ENCODE measurements at regions not wholly inside any gene's neighbourhood (a gene's known extent, or its start where the extent isn't known, plus 50 kb on each side); places are given as distances from the start of the nearest gene placed in this dataset.

DNA sequence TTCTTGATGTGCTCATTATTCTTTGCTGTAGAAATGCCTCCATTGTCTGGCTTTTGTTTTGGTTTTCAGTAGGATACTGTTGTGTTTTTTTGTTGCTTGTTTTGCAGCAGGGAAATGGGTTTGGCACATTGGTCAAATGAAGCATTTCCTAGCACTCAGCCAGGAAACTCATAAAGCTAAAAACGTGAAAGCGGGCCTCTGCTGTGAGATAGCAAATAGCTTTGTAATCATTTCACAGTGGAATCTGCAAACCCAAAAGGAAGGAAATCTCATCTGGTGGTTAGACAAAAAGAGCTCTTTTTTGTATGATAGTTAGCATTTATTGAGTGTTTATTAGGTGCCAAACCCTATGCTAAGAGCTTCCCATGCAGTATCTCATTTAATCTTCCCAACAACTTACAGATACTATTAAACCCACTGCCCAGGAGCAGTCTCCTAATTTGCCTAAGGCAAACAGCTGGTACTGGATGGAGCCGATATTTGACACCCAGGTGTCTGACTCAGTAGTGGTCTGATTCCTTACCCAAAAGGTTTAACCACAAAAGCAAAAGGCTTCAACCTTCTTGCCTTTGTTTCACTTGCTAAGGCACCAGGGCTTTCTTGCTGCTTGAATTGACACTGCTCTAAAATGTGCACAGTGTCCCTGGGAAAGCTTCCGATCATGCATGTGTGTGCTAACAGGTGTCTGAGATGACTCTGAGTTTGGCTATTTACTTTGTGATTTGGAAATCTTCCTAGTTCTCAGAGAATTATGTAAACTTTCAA is 527.9 kb upstream of the MDFIC2 start:
- peak; percentile 12 for DNase-seq (ENCODE audit: low read depth, low spot score)

DNA sequence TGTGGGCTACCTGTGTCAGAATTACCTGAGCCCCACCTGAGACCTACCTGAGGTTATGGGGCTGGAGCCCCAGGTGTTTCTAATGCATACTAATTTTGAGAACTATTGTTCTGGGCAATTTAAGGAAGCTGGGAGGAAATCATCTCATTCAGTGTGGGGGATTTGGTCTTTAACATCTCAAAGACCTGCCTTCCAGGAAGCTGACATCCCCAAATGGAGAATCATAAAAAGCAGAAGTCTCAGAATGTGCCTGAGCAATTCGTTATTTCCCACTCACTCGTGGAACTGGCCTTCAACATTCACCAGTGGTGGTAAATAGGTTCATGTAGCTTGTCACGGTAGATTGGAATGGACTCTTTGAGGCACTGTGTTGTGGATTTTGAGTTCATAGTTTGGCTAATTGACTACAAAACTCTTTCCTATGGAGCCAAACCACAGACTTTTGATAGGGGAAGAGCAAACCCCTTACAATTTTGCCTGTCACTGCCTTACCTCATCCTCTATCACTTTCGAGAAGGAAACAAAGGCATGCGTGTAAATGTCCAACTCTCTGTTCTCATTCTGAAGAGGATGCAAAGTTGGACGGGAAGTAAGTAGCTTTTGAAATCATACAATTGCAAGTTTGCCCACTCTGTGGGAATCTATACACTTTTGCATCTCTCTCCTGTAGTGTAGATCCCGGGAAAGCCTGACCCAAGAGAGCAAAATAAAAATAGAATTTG is 521.0 kb upstream of the MDFIC2 start:
- no peak for DNase-seq (ENCODE audit: low read depth, low spot score)

DNA sequence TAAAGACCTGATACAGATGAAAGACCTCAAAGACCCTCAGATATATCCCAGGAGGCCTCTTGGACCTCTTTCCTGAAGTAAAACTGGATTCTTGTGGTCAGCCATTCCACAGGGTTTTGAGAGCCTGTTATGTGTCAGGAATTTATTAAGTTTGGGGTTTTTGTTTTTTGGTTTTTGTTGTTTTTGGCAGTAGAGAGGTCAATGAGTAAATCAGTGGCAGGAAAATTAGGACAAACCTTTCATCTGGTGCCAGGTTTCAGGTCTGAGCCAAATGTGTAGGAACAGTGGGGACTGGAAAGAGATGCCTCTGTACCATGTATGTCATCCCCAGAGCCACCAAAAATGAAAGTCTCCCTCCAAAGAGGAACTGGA is 520.4 kb upstream of the MDFIC2 start:
- DNase-seq (ENCODE audit: low read depth, low spot score): no peak

DNA sequence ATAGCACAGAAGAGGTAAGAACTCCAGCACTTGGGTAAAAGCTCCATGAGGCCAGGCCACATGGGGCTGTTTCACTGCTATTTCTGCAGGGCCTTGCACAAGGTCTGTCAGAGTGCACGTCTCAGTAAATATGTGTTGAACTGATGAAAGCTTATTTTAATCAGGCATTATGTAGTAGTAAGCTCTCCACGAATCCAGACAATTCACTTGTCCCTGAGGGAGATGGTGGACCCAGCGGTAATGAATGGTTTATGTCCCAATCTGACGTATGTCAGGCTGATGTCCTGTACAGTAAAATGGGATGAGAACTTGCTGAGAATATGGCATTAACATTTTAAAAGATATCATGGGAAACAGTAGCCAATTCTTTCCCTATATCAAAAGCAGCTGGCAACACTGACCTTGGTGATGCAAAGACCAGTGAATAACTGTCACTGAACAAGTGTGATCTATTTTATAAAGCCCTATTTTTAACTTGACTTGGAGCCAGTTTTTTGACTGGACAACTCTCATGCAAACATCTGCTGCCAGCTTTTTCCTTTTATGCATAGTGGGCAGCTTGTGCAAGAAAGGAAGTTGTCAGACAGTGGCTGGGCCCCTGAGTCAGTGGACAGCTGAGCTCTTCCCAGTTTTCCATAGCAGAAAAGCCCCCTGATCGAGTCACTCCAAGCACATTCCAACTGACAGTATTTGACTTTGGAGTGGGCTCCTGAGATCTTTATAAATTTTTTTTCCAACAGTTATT is 519.8 kb upstream of the MDFIC2 start:
- no peak for DNase-seq (ENCODE audit: low read depth, low spot score)

DNA sequence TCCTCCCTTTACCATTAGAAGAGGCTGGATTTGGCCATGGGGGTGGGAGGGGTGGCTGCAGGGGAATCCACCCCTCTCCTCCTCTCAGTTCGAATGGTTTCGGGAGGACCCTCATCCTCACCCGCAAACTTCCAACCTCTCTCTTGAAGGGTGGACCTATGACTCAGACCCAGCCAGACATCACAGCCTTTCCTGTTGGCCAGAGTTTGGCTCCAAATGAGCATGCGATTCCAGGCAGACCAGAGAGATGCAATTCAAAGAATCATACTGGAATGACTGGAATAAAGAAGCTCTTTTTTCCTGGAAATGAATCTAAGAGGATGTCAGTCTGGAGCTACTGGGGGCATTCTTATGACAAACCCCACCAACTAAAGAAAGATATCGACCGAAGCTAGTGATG is 516.7 kb upstream of the MDFIC2 start:
- no peak for DNase-seq (ENCODE audit: low read depth, low spot score)

DNA sequence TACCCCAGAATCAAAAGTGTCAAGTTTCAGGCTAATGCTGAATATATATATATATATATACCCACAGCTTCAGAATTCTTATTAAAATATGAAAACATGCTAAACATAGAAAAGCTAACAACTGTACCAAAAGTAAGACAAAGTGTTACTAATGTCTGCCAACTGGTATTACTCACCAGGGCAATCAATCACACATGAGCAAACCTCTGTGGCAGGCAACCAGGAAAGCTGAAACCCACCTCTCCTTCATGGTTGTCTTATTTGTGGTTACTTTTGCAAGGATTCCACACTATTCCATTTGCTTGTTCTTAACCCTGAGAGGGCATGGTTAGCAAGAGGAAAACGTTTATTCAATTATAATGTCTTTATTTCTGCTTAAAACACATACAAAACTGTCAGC is 512.3 kb upstream of the MDFIC2 start:
- no peak for DNase-seq (ENCODE audit: low read depth, low spot score)

DNA sequence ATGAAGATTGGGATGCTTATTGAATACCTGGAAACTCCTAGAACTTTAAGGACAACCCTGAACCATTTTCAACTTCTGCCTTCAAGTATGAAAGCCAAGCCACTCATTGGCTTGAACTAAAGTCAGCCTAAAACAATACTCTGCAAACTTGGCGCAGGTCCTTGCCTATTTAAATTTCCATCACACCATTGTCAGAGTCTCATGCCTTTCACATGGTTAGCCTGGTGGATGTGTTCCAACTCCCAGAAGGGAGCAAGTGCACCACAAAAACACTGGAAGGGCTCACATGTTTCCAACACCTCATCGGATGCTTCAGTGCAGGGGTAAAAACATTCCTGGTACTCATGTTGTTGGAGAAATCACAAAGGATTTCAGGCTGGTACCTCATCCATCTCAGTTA is 511.6 kb upstream of the MDFIC2 start:
- no peak for DNase-seq (ENCODE audit: low read depth, low spot score)

DNA sequence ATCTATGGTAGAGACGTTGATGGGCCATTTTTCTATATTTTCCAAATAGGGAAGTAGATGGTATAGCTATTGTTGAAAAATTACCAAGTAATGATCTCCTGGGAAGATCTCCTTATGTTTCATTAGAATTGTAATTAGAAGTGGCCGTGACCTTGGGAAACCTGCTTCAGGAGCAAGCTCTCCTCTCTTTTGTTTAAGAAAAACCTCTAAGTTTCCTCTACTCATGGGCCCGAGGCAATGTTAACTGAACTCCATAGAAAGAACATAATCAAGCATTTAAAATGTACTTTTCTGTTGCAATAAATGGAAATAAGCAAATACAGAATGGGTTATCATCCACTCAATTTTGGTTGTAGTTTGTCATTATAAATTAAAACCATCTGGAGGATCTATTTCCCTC is 511.2 kb upstream of the MDFIC2 start:
- no peak for DNase-seq (ENCODE audit: low read depth, low spot score)

DNA sequence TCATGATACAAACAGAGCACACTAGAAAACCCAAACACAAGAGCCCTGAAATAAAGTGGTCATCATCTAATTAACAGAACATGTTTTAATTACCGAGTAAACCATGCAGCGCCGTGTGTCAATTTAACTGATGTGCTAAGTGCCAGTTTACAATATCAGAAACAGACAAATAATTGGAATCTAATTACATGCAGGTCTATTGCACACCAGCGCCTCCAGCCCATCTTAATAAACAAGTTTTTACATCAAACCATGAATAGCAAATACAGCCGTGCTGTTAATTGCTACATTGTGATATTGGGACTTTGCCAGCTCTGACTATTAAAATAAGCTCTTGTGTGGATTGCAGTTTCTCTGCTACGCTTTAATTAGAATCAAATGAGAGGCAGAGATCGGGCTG is 510.2 kb upstream of the MDFIC2 start:
- no peak for DNase-seq (ENCODE audit: low read depth, low spot score)

DNA sequence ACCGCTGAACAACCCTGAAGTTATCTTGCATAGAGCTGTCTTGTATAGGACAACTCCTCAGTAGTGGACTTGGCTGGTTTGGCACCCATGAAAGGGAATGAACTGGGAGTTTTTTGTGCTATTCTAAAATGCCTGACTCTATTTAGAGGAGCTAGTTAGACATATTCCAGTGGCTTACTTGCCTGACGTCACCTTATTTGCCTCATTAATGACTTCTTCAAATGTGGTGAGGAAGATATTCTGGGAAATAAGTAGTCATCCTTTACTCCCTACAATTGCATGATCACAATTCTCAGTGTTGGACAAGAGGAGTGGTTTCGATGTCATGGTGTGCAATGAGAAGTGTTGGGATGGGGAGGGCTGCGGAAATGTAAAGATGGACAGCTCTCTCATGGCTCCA is 509.2 kb upstream of the MDFIC2 start:
- DNase-seq (ENCODE audit: low read depth, low spot score): no peak

DNA sequence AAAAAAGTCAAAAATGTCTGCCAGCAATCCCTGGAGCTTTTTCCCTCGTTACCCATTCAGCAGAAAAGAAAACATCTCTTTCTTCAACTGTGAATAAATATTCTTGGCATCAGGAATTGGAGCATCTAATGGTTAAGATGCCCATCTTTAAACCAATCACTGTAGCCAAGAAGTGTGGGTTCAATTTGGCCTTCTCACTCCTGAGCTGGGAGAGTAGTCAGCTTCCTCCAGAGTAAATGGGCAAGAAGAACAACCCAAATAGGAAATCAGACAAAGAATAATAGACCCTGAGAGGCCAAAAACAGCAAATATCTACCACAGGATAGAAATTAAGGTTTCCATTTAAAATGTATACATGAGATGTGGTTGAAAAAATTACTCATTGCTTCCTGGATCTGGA is 508.0 kb upstream of the MDFIC2 start:
- no peak for DNase-seq (ENCODE audit: low read depth, low spot score)

DNA sequence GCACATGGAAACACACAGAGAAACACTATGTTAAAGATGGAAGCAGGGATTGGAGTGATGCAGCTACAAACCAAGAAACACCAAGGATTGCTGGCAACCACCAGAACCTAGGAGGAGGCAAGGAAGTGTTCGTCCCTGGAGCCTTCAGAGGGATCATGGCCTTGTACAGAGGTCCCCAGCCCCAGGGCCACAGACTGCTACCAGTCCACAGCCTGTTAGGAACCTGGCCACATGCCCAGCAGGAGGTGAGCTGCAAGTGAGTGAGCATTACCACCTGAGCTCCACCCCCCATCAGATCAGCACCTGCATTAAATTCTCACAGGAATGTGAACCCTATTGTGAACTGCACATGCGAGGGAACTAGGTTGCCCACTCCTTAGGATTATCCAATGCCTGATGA is 505.7 kb upstream of the MDFIC2 start:
- DNase-seq (ENCODE audit: low read depth, low spot score): no peak

DNA sequence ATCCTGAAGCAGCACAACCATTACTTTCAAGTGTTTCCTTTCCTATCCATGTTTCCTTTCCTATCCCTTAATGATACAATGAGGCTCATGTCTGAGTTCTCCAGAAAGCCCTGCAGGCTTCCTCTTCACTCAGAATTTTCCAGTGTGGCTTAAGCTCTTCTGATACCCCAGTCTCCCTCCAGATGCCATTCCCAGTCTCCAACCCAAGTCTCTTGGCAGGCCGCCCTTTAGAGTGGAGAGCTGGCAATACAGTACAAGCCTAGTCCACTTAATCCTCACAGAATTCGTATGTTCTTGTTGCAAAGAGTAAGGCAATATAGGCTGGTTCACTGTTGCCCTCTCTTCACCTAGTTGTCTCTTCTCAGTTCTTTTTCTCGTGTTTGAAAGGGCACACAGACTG is 503.9 kb upstream of the MDFIC2 start:
- no peak for DNase-seq (ENCODE audit: low read depth, low spot score)

DNA sequence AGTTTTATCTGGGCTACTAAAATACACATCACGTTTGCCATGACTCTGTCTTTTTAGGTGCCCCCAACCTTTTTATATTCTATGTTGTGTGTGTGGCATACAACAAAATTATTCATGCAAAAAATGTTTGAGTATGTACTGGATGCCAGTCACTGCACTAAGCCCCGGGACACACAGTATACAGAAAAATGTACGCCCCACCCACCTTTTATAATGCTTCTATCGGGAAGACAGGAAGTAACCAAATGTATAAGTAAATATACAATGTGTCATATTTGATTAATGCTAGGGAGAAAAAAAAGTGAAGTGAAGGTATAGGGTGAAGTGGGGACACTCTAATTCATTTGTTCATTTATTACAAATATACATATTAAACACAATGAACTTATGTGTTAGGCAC is 503.4 kb upstream of the MDFIC2 start:
- DNase-seq (ENCODE audit: low read depth, low spot score): no peak

DNA sequence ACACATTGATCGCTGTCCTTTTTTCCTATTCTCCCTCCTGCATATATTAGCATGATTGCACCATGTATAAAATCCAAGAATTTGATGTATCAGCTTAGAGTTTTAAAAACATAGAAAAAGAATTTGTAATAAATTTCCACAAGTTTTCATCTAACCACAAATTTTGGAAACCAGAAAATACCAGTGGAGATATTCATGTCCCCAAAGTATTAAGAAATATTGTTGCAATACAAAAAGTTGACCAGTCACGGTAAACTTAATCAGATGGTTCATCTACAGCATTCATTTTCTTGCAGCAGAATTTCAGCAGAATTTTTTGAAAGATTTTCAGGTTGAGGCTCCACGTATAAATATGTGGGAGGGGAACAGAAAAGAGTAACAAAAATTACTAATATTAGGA is 500.9 kb upstream of the MDFIC2 start:
- DNase-seq (ENCODE audit: low read depth, low spot score): no peak

DNA sequence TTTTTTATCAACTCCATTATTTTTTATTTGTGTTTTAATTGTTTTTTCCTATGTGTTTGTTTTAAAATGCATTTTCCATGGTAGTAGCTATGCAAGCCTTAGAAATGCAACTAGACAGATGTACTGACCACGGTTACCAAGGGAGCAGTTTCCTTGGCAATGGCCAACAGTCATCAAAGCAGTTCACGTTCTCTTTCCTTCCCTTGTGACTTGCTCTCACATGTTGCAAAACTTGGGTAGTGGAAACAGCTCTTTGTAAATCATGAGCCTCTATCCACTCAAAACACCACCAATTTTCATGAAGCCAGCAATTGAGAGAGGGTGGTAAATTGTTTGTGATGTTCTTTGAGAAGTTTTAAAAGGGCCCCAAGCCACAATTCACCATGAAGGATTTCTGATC is 499.4 kb upstream of the MDFIC2 start:
- DNase-seq (ENCODE audit: low read depth, low spot score): no peak

DNA sequence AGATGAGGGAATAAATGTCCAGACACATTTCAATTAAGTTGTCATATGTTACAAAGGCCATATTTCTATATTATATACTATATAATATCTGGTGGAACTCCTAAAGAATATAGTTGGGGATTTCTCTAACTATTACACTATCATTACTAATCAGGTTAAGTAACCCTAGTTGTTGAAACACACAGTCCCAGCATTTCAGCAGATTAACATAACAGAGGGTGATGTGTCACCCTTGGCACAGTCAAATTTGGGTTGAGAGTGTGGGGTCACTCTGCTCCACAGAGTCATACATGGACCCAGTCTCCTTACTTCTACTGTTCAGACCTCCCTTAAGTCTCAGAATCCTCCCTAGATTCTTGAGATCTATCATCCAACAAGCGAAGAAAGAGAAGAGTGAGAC is 496.4 kb upstream of the MDFIC2 start:
- no peak for DNase-seq (ENCODE audit: low read depth, low spot score)

DNA sequence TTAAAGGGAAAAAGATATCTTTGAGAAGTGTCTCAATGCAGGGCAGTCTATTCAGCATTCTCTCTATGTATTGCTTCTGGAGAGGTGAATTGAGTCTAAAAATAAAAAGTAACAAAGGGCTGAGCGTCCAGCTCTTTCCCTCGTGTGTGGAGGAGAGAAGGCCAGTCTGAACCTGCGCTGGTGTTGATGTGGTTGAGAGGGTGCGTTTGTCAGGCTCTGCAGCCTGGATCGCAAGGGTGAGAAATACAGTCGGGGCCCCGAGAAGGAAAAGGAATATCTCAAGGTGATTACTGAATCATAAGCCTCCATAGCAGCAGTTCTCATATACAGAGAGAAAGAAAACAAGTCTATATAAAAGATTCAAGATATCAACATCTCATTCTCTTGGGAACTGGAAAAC is 494.1 kb upstream of the MDFIC2 start:
- DNase-seq (ENCODE audit: low read depth, low spot score): no peak

DNA sequence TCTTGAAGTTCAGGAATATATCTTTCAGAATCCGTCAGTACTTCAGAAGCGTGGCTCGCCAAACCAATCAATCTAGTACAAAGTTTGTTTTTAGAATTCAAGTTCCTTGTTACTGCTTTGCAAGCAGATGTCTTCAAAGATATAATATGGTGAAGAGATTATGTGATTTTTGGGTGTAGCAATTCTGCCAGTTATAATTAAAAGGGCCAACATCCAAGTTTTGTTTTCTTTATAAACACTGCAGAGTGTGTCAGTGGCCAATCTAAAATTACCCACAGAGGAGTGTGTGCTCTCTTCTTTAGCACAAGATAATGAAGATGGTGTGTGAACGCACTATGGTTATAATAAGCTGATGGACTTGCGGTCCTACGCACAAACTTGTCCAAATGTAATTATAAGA is 493.6 kb upstream of the MDFIC2 start:
- DNase-seq (ENCODE audit: low read depth, low spot score): no peak

DNA sequence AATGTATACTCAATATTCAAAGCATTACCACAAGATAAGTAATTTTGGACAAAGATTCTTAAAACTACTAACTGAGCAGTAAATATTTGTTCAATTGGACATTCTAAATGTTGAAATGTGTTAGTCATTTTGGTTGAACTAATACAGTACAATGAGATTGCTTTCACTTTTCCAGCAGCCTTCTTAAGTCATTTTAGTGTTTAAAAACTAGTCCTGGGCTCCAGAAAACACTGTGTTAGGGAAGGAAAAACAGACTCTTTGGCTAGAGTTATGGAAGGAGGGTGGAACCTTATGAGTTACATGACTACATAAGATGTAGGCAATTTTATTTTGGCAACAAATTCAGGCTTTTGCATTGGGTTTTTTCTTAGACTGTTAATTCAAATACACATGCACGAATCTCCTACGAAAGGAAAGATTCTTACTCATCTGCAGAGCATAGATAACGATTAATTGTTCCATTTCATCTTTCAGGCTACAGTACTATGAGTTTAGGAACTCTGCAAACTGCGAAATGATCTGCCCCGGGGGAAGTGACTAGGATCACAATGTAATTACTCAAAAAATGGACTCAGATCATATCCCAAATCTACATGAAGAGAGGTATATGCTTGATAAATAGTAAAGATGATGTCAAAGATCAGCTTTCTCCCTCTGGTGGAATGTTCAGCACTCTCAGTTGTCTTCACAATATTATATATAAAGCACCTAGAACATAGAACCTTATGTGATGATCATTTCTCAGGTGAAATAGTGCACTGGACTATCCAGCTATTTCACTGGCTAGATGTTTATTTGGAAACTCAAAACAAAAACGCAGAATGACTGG is 492.8 kb upstream of the MDFIC2 start:
- no peak for DNase-seq (ENCODE audit: low read depth, low spot score)

DNA sequence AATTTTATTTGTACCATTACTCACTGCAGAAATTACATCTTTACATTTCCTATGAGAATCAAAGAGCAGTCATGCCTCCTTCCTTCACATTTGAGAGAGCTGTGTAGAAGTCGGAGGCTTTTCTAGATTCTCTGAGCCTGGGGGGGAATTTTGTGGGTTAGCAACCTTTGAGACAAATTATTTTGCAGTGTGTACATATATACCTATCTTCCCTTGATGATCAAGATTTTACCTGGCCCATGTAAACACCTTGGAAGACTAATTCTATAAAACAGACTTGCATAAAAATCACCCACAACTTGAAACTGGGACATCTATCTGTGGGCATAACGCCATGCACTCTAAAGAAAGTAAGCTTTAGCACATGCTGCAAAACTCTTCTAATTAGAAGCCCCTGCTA is 491.5 kb upstream of the MDFIC2 start:
- no peak for DNase-seq (ENCODE audit: low read depth, low spot score)

DNA sequence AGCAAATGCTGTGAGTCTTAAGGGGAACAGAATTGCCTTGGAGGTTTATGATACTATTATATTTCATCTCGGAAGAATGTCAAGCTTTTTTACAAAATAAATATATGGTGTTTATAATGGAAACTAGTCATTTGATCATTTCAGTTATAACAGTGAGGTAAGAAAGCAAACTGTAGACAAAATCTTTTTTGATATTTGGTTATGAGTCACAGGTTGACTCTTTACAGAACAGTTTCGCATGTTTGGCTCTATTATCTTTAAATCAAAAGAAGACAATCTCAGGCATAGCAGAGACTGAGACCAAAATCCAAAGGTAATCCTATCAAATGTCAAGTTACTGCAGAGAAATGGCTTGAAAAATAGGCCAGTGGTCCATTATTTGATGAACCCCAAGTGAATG is 490.9 kb upstream of the MDFIC2 start:
- DNase-seq (ENCODE audit: low read depth, low spot score): no peak
